Endothelial cell of umbilical vein (primary cell): ENCODE measurements at regions not wholly inside any gene's neighbourhood (a gene's known extent, or its start where the extent isn't known, plus 50 kb on each side); places are given as distances from the start of the nearest gene placed in this dataset.
"Not testable (repeated sequence)": the region's sequence is repeated elsewhere in the genome, so short reads cannot be mapped to it uniquely, and the experiment has no call there.

Source experiments
- BruUV-seq: library from RNA; stranded (reverse); fragments of 400-500 nt; replicated peaks from 2 replicates; lab custom pipeline; 2021; lab: Mats Ljungman, UMichigan
- CTCF ChIA-PET: fragments of 300-600, 350-600 bp; sonication (Branson Sonifier 250); formaldehyde crosslinking; loops from one replicate; lab custom pipeline; 2021; ENCODE audit warnings: antibody characterized with exemption, inconsistent platforms; lab: Charles Lee
- POLR2A ChIA-PET: fragments of 300-600, 350-600 bp; sonication (Branson Sonifier 250); formaldehyde crosslinking; loops from one replicate; lab custom pipeline; 2021; ENCODE audit warnings: antibody characterized with exemption, inconsistent platforms; lab: Charles Lee
- DNase-seq: peaks from one replicate; pipeline ENCODE4 v3.0.0-alpha.2; 2011; ENCODE audit warnings: low read depth, low spot score
- FAIRE-seq: peaks from 2 replicates; lab custom pipeline; 2011; peaks lifted over from hg19 to GRCh38; lab: Jason Lieb, UNC
- H2AFZ ChIP-seq: 2 replicates; pipeline ENCODE4 v1.6.0; 2012; ENCODE audit warnings: low read depth, low read length, control low read depth, inconsistent platforms
- H3K27ac ChIP-seq: 2 replicates; pipeline ENCODE4 v1.5.1; 2011; ENCODE audit warnings: low read depth, mild to moderate bottlenecking, control low read depth, low read length, moderate library complexity; ENCODE audit not compliant: insufficient read depth
- H3K27me3 ChIP-seq, 2 experiments: 2 replicates each; pipeline versions ENCODE4 v1.6.0 to v1.6.1; 2011; ENCODE audit warnings: low read length in 2 of 2, mixed read lengths in 1 of 2; ENCODE audit not compliant: control insufficient read depth in 2 of 2, insufficient read depth in 2 of 2
- H3K36me3 ChIP-seq, 2 experiments: 2 replicates in 1 of 2; 3 replicates in 1 of 2; pipeline ENCODE4 v1.5.1; 2011; ENCODE audit warnings: low read length in 2 of 2, mild to moderate bottlenecking in 1 of 2, moderate library complexity in 1 of 2; ENCODE audit not compliant: control insufficient read depth in 2 of 2, insufficient read depth in 2 of 2; ENCODE audit errors: extremely low read depth in 1 of 2
- H3K4me1 ChIP-seq: 3 replicates; pipeline ENCODE4 v1.5.1; 2011; ENCODE audit warnings: mild to moderate bottlenecking, low read length; ENCODE audit not compliant: control insufficient read depth, insufficient read depth; ENCODE audit errors: extremely low read depth
- H3K4me2 ChIP-seq: 2 replicates; pipeline ENCODE4 v1.6.1; 2011; ENCODE audit warnings: low read length, control low read depth, mixed read lengths; ENCODE audit not compliant: insufficient read depth
- H3K4me3 ChIP-seq, 3 experiments: fragments of 200-600 bp in 1 of 3; sonication (generic), shearing (Covaris generic) in 1 of 3; replicated peaks in 1 of 3; 2 replicates each; pipeline ENCODE4 v1.5.1; 2011 to 2016; ENCODE audit warnings: control low read depth in 3 of 3, low read length in 3 of 3, mild to moderate bottlenecking in 2 of 3, inconsistent platforms in 1 of 3, low read depth in 1 of 3, moderate library complexity in 1 of 3; ENCODE audit not compliant: insufficient read depth in 1 of 3
- H3K79me2 ChIP-seq: 2 replicates; pipeline ENCODE4 v1.6.0; 2012; ENCODE audit warnings: low read length, inconsistent platforms; ENCODE audit not compliant: control insufficient read depth, insufficient read depth
- H3K9ac ChIP-seq: replicated peaks from 2 replicates; pipeline ENCODE3; 2011; ENCODE audit warnings: low read length, control low read depth; ENCODE audit not compliant: insufficient read depth; ENCODE audit errors: extremely low read depth
- H3K9me1 ChIP-seq: replicated peaks from 3 replicates; pipeline ENCODE4 v1.6.0; 2011; ENCODE audit warnings: mild to moderate bottlenecking, low read length; ENCODE audit not compliant: control insufficient read depth, insufficient read depth; ENCODE audit errors: extremely low read depth
- H3K9me3 ChIP-seq: replicated peaks from 2 replicates; pipeline ENCODE4 v1.5.1; 2012; ENCODE audit warnings: low read length, inconsistent platforms; ENCODE audit not compliant: control insufficient read depth, insufficient read depth
- H4K20me1 ChIP-seq: replicated peaks from 2 replicates; pipeline ENCODE3; 2011; ENCODE audit warnings: mild to moderate bottlenecking, low read length; ENCODE audit not compliant: control insufficient read depth, insufficient read depth; ENCODE audit errors: extremely low read depth
- EZH2 ChIP-seq: IDR thresholded peaks from 2 replicates; pipeline ENCODE4 v1.6.1; 2012; ENCODE audit warnings: borderline replicate concordance, low read depth, mild to moderate bottlenecking, moderate library complexity, low read length, inconsistent platforms; ENCODE audit not compliant: severe bottlenecking
- GATA2 ChIP-seq: IDR thresholded peaks from 2 replicates; pipeline ENCODE4 v1.7.0; 2011; ENCODE audit warnings: low read depth, mild to moderate bottlenecking, moderate library complexity, mixed read lengths, low read length; ENCODE audit not compliant: insufficient read length, insufficient read depth
- MYC ChIP-seq: IDR thresholded peaks from one replicate; pipeline ENCODE4 v1.6.1; 2011; ENCODE audit warnings: mild to moderate bottlenecking, low read depth, low read length
- POLR2A ChIP-seq: IDR thresholded peaks from 2 replicates; pipeline ENCODE4 v1.6.1; 2012; ENCODE audit warnings: low read depth, mild to moderate bottlenecking, control low read depth, low read length
- POLR2AphosphoS5 ChIP-seq: IDR thresholded peaks from 2 replicates; pipeline ENCODE4 v1.6.1; 2012; ENCODE audit warnings: low read depth, mild to moderate bottlenecking, control low read depth, low read length, moderate library complexity; ENCODE audit not compliant: insufficient read depth
- dilution Hi-C: fragments of 300-500 bp; cut with MboI; formaldehyde crosslinking; loops from one replicate; pipeline ENCODE4 v1.15.0; 2019; ENCODE audit warnings: low sequenced_read_pairs; ENCODE audit not compliant: extremely low pct_ligation_motif_present
- intact Hi-C: fragments of 100-400 bp; cut with micrococcal nuclease; formaldehyde crosslinking; loops from one replicate; pipeline ENCODE4 v1.10.0; 2022
- TF ChIP-seq, protein P1 (sequence below), 2 donors: IDR thresholded peaks; 1 replicate in 1 of 2; 2 replicates in 1 of 2; pipeline ENCODE4 v1.5.1; 2011; ENCODE audit warnings: low read length in 2 of 2, mild to moderate bottlenecking in 2 of 2, moderate library complexity in 2 of 2, control low read depth in 1 of 2, inconsistent platforms in 1 of 2, low read depth in 1 of 2; ENCODE audit not compliant: insufficient read depth in 1 of 2; ENCODE audit errors: extremely low read depth in 1 of 2
- TF ChIP-seq, protein P2 (sequence below): IDR thresholded peaks from 2 replicates; pipeline ENCODE4 v1.6.1; 2011; ENCODE audit not compliant: insufficient read depth, insufficient read length

- no TSS peak for BruUV-seq
- intact Hi-C loops (no loop called here), dilution Hi-C loops (no loop called here)
- Histone ChIP-seq H3K4me3 (no peak overlapping the region), H3K27ac (peak overlapping the region; percentile 7), H3K4me1 (peaks cover 5% of the 10 kb centered on the region), H3K9ac (no peak overlapping the region), H3K79me2 (no peaks in the 10 kb centered on the region), H3K4me2 (no peak overlapping the region), H3K36me3 (no peaks in the 10 kb centered on the region), H3K9me3 (no peaks in the 10 kb centered on the region), H3K9me1 (no peaks in the 10 kb centered on the region), H4K20me1 (no peaks in the 10 kb centered on the region), H3K27me3 (no peaks in the 10 kb centered on the region), H2AFZ (no peak overlapping the region)
- DNase-seq = no peak
- ChIA-PET POLR2A (no interaction called here), CTCF (no interaction called here)
- FAIRE-seq = peak; percentile 69
- TF ChIP-seq POLR2A (no peak), MYC (no peak), POLR2AphosphoS5 (no peak), GATA2 (no peak), EZH2 (no peak)
- TF ChIP-seq, protein P1, sequence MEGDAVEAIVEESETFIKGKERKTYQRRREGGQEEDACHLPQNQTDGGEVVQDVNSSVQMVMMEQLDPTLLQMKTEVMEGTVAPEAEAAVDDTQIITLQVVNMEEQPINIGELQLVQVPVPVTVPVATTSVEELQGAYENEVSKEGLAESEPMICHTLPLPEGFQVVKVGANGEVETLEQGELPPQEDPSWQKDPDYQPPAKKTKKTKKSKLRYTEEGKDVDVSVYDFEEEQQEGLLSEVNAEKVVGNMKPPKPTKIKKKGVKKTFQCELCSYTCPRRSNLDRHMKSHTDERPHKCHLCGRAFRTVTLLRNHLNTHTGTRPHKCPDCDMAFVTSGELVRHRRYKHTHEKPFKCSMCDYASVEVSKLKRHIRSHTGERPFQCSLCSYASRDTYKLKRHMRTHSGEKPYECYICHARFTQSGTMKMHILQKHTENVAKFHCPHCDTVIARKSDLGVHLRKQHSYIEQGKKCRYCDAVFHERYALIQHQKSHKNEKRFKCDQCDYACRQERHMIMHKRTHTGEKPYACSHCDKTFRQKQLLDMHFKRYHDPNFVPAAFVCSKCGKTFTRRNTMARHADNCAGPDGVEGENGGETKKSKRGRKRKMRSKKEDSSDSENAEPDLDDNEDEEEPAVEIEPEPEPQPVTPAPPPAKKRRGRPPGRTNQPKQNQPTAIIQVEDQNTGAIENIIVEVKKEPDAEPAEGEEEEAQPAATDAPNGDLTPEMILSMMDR (IDR thresholded peaks at IDR 0.05; ENCODE audit: extremely low read depth in 1 of 2, insufficient read depth in 1 of 2, low read depth in 1 of 2, low read length in 2 of 2) = no peak
- TF ChIP-seq, protein P2, sequence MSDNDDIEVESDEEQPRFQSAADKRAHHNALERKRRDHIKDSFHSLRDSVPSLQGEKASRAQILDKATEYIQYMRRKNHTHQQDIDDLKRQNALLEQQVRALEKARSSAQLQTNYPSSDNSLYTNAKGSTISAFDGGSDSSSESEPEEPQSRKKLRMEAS = no peak
Measured at GRCh38 chrX:7987160-7988012, 60.2 kb upstream of the PNPLA4 start.

- H3K4me2 ChIP-seq, POLR2A ChIA-PET, H3K9me1 ChIP-seq, H3K9me3 ChIP-seq, H3K4me1 ChIP-seq, H4K20me1 ChIP-seq, H3K36me3 ChIP-seq, BruUV-seq, DNase-seq, dilution Hi-C loops, FAIRE-seq, H2AFZ ChIP-seq, H3K79me2 ChIP-seq, intact Hi-C loops, CTCF ChIA-PET, H3K27me3 ChIP-seq, H3K4me3 ChIP-seq, H3K9ac ChIP-seq, H3K27ac ChIP-seq: not testable (repeated sequence)
Measured at GRCh38 chrX:7986738-7987137, 59.5 kb upstream of the PNPLA4 start.
